Small intestine (tissue), 7 donors: ENCODE measurements at regions not wholly inside any gene's neighbourhood (a gene's known extent, or its start where the extent isn't known, plus 50 kb on each side); places are given as distances from the start of the nearest gene placed in this dataset.

ENCODE experiments used
- DNase-seq, 2 donors: peaks; one replicate each; pipeline versions ENCODE4 v3.0.0 to v3.0.0-alpha.2; 2013
- FAIRE-seq: peaks from 2 replicates; lab custom pipeline; 2012; peaks lifted over from hg19 to GRCh38; lab: Jason Lieb, UNC
- H3K27ac ChIP-seq, 3 donors: one replicate each; pipeline ENCODE4 v1.5.1; 2013; ENCODE audit warnings: low read length in 2 of 3, mild to moderate bottlenecking in 2 of 3, control low read depth in 1 of 3, inconsistent platforms in 1 of 3, low read depth in 1 of 3, moderate library complexity in 1 of 3
- H3K27me3 ChIP-seq, 3 donors: one replicate each; pipeline ENCODE4 v1.6.1; 2013; ENCODE audit warnings: low read length in 3 of 3, inconsistent platforms in 1 of 3; ENCODE audit not compliant: control insufficient read depth in 3 of 3, insufficient read depth in 3 of 3
- H3K36me3 ChIP-seq, 3 donors: one replicate each; pipeline ENCODE4 v1.6.1; 2013; ENCODE audit warnings: low read length in 3 of 3, inconsistent platforms in 1 of 3, low read depth in 1 of 3, mild to moderate bottlenecking in 1 of 3, moderate library complexity in 1 of 3; ENCODE audit not compliant: control insufficient read depth in 3 of 3, insufficient read depth in 2 of 3
- H3K4me1 ChIP-seq, 3 donors: one replicate each; pipeline ENCODE4 v1.6.1; 2013; ENCODE audit warnings: low read length in 2 of 3, inconsistent platforms in 1 of 3, low read depth in 1 of 3, mild to moderate bottlenecking in 1 of 3, moderate library complexity in 1 of 3; ENCODE audit not compliant: control insufficient read depth in 3 of 3, insufficient read depth in 2 of 3
- H3K4me3 ChIP-seq, 3 donors: one replicate each; pipeline ENCODE4 v1.5.1; 2013; ENCODE audit warnings: low read length in 3 of 3, control low read depth in 1 of 3, inconsistent platforms in 1 of 3, low read depth in 1 of 3, mild to moderate bottlenecking in 1 of 3, moderate library complexity in 1 of 3
- H3K9me3 ChIP-seq, 2 donors: one replicate each; pipeline ENCODE4 v1.6.1; 2013; ENCODE audit warnings: low read depth in 1 of 2, low read length in 1 of 2; ENCODE audit not compliant: control insufficient read depth in 2 of 2, insufficient read depth in 1 of 2
- WGBS, 3 donors: extraction: QIAGEN DNeasy Blood & Tissue Kit; methylation state at CpG; one replicate each; pipeline ENCODE4 v1.1.7; 2013; 5-methylcytosine and 5-hydroxymethylcytosine counted together
- donor health status: healthy with polysubstance abuse.
- donor health status: control.
- donor health status: control.
- donor health status: Bipolar disorder and iron deficiency.
- donor health status: healthy.

DNA sequence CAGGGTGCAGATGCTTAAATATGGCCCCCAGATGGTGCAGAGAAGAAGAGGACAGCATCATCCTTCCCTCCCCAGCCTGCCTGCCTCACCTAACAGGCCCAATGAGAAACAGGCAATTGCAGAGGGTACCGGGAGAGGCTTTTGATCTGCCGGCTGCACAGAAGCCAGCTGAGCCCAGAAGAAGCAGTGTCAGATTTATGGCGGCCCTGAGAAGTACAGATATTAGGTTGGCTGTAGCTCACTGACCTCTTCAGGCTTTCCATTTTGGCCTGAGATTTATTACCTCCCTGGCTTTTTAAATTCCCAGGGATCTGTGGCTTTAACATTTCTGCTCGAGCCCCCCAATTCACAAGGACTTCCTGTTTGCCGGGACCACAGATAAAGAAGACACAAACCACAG is 278.7 kb downstream of the EN1 start:
- Histone ChIP-seq H3K27ac (no peak overlapping the region), H3K4me3 (no peak overlapping the region), H3K9me3 (no peaks in the 10 kb centered on the region), H3K27me3 (no peaks in the 10 kb centered on the region), H3K4me1 (no peaks in the 10 kb centered on the region), H3K36me3 (no peaks in the 10 kb centered on the region)
- DNase-seq (no peak), FAIRE-seq (no peak)
- 33 to 49% (median 46%) methylated on average over 5 of the region's 5 CpGs for WGBS, 3 donors

DNA sequence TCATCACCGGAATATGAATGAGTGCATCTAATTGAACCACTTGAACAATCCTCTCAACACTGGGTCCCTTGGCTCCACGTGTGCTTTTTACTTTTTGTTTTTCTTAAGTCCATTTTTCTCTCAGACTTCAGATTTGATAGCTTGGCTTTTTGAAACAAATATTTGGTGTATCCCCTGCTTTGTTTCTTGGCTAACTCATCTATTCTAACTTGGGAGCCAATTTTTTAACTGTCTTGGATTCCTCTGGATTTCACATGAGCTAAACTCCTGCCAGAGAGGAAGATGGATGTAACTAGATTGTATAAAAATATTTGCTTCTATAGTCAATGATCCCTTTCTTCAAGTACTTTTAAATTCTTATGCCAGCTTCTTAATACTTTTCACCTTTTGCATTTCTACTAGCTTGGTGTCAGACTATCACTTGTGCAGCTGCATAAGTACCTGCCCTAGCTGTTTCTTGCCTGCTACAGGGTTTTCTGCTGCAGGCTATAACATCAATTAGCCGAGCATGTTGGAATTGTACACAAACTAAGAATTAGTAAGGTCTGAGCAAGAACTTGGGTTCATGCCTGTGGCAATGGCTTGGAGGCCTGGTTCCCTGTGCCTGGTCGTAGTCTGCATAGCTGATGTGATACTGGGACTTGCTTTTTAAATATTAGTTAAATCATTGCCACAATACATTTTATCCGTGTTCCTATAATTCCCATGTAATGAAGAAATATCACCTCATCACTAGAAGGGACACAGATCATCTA is 281.5 kb downstream of the EN1 start:
- FAIRE-seq (no peak), DNase-seq (no peak)

DNA sequence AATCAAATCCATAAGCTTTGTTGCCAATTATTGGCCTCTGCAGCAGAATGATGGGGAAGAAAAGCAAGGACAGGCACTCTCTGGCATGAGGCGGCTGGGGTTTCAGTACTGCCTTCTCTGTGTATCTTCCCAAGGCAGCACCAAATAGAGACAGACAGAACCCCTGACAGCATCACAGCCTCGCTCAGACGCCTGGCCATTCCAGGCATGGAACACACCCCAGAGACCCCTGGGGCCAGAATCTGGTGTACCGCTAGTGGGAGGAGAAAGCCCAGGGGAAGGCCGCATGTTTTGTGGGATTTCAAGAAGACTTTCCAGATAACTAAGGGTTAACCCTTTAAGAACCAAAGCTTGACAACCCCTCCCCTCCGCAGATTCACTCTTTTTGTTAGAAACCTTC is 282.1 kb downstream of the EN1 start:
- H3K4me3 ChIP-seq: no peak overlapping the region
- 60 to 90% (median 83%) methylated on average over 6 of the region's 6 CpGs for WGBS, 3 donors
- no peaks in the 10 kb centered on the region for H3K4me1 ChIP-seq
- no peak for DNase-seq
- H3K9me3 ChIP-seq: no peaks in the 10 kb centered on the region
- FAIRE-seq: no peak
- no peaks in the 10 kb centered on the region for H3K27me3 ChIP-seq
- no peak overlapping the region for H3K27ac ChIP-seq
- H3K36me3 ChIP-seq: no peaks in the 10 kb centered on the region

More for the DNA sequence above, 281.5 kb downstream of the EN1 start:
- Histone ChIP-seq H3K4me3 (no peak overlapping the region), H3K9me3 (no peaks in the 10 kb centered on the region), H3K4me1 (no peaks in the 10 kb centered on the region), H3K27me3 (no peaks in the 10 kb centered on the region), H3K27ac (no peak overlapping the region), H3K36me3 (no peaks in the 10 kb centered on the region)
- WGBS, 3 donors: 57 to 82% (median 70%) methylated on average over 5 of the region's 5 CpGs

DNA sequence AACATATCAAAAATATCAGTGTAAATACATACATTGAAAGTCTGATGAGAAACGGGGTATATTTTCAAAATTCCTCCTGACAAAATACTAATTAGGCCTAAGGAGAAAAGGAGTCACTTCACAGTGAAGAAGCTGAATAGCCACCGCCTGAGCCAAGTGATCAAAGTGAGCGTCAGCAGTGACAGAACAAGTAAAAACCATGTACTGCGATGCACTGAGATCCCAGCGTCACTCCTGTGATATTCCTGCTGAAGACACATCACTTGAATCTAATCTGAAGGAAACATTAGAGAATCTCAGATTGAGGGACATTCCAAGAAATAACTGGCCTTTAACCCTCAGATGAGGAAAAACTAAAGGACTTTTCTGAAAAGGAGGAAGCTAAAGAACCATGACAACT is 285.3 kb downstream of the EN1 start:
- DNase-seq (no peak), FAIRE-seq (no peak)
- WGBS, 3 donors: 79 to 90% (median 87%) methylated on average over 5 of the region's 5 CpGs
- Histone ChIP-seq H3K4me3 (no peak overlapping the region), H3K27me3 (no peaks in the 10 kb centered on the region), H3K27ac (no peak overlapping the region), H3K4me1 (no peaks in the 10 kb centered on the region), H3K9me3 (no peaks in the 10 kb centered on the region), H3K36me3 (no peaks in the 10 kb centered on the region)

DNA sequence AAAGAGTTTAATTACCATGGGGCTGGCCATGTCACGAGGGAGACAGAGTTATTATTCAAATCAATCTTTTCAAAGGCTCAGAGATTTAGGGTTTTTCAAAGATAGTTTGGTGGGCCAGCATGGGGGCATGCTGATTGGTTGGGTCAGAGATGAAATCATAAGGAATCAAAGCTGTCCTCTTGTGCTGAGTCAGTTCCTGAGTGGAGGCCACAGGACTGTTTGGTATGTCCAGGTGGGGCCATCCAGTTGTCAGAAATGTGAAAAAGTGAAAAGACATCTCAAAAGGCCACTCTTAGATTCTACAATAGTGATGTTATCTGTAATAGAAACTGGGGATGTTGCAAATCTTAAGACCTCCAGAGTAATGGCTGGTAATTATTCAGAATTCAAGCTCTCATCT is 288.6 kb downstream of the EN1 start:
- Histone ChIP-seq H3K4me1 (no peaks in the 10 kb centered on the region), H3K27me3 (no peaks in the 10 kb centered on the region), H3K27ac (no peak overlapping the region), H3K36me3 (no peaks in the 10 kb centered on the region), H3K4me3 (no peak overlapping the region), H3K9me3 (no peaks in the 10 kb centered on the region)
- 70 to 77% (median 75%) methylated on average over 1 of the region's 1 CpG for WGBS, 3 donors
- FAIRE-seq (no peak), DNase-seq (no peak)

DNA sequence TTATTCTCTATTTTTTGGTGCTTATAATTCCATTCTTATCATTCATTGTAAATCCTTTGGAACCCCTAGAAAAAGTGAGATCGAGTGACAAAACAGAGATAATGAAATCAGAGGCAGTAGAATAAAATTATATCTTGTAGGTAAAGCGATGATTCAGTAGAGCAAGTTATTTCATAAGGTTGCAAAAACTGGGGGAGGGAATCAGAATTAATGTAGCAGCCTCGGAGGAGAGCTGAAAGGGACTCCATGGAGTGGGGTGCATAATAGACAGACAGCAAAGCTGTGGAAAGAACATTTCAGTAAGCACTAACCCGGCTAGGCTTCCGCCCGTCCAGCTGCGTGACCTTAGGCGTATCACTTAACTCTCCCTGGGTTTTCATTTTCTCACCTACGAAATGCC is 289.7 kb downstream of the EN1 start:
- Histone ChIP-seq H3K36me3 (no peaks in the 10 kb centered on the region), H3K9me3 (no peaks in the 10 kb centered on the region), H3K27me3 (peaks cover 0 to 2% (median 0%) of the 10 kb centered on the region in 3 donors), H3K4me3 (no peak overlapping the region), H3K4me1 (no peaks in the 10 kb centered on the region), H3K27ac (no peak overlapping the region)
- DNase-seq (no peak), FAIRE-seq (no peak)
- whole genome bisulfite sequencing, 3 donors: 80 to 91% (median 82%) methylated on average over 9 of the region's 9 CpGs

DNA sequence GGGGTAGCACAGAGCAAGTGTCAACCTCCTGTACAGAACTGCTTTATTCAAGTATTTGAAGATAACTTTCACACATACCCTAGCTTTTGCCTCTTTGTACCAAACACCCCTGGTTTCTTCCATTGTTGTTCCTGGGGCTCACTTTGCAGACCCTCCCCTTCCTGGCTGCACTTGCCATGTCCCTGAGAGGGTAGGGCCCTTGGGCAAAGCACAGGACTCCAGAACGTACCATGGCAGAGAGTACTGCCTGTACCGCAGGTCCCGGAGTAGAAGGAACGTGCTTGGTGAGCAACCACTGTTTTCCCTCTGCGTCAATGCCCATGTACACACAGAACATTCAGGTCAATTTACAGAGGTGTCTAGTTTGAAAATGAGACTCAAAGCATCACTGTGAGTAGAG is 290.4 kb downstream of the EN1 start:
- Histone ChIP-seq H3K9me3 (no peaks in the 10 kb centered on the region), H3K4me3 (no peak overlapping the region), H3K4me1 (no peaks in the 10 kb centered on the region), H3K36me3 (no peaks in the 10 kb centered on the region), H3K27ac (no peak overlapping the region), H3K27me3 (peaks cover 0 to 2% (median 0%) of the 10 kb centered on the region in 3 donors)
- no peak for FAIRE-seq
- no peak for DNase-seq
- 82 to 93% (median 86%) methylated on average over 5 of the region's 5 CpGs for WGBS, 3 donors

DNA sequence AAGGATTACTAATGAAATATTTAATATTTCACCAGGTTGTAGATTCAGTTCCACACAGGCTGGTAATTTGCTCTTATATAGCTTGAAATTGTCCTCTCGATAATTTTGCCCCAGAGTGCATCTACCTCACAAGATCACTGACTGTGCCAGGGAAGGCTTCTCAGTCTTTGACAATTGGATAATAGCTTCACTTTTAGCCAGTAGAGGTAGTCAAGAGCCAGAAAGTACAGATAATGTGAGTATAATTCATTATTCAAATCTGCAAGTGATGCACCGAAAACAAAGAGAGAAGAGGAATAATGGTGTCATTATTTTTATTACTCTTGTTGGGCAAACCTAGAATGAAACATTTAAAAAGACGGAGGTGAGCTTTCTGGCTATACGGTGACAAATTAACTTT is 292.8 kb downstream of the EN1 start:
- FAIRE-seq (no peak), DNase-seq (peak; percentile 5 to 11)
- WGBS, 3 donors: 83 to 85% (median 85%) methylated on average over 4 of the region's 4 CpGs
- H3K27ac ChIP-seq: no peak overlapping the region
- H3K27me3 ChIP-seq: peaks cover 0 to 2% (median 0%) of the 10 kb centered on the region in 3 donors
- no peaks in the 10 kb centered on the region for H3K9me3 ChIP-seq
- H3K4me3 ChIP-seq: no peak overlapping the region
- H3K4me1 ChIP-seq: no peaks in the 10 kb centered on the region
- no peaks in the 10 kb centered on the region for H3K36me3 ChIP-seq

DNA sequence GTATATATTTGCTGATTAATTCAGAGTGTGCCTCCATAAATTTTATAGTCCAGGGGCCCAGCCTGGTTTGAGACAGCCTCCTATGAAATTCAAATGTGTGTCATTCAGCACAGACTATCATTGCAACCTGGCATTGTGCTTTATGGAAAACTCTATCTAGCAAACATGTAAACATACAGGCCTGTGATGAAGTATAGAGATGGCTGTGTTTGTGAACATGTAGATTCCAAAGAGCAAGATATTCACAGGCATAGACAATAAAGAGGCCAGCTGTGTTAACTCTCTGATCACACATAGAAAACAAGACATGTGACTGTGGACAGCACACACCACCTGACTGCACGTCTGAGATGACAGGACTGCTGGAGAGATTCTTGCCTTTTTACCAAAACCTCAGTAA is 297.9 kb downstream of the EN1 start:
- no peaks in the 10 kb centered on the region for H3K4me1 ChIP-seq
- FAIRE-seq: no peak
- no peaks in the 10 kb centered on the region for H3K9me3 ChIP-seq
- no peak overlapping the region for H3K4me3 ChIP-seq
- peak in 1 of 2 donors; percentile 42 for DNase-seq
- H3K27me3 ChIP-seq: peaks cover 0 to 2% (median 0%) of the 10 kb centered on the region in 3 donors
- H3K36me3 ChIP-seq: no peaks in the 10 kb centered on the region
- H3K27ac ChIP-seq: no peak overlapping the region
- 23 to 48% (median 37%) methylated on average over 1 of the region's 1 CpG for WGBS, 3 donors
